ENCODE measurements at regions not wholly inside any gene's neighbourhood (a gene's known extent, or its start where the extent isn't known, plus 50 kb on each side); places are given as distances from the start of the nearest gene placed in this dataset.

GRCh38 chr4:188988131-188988530 lies 848.9 kb downstream of the TRIML1 start:
- WGBS, 2 experiments (ENCODE audit: extremely low coverage in 2 of 2, insufficient read length in 1 of 2): no CpG with 5 or more reads among the region's 8 CpGs
- H4K8ac ChIP-seq (ENCODE audit: low read depth in 2 of 2, low read length in 2 of 2): peak overlapping the region in 1 of 2 experiments; percentile 58; a peak in 2 of 4 replicates
- peak overlapping the region; percentile 74; the same call in 1 of the 3 replicates for H2BK15ac ChIP-seq (ENCODE audit: low read depth, low read length)
- H3K9me3 ChIP-seq (ENCODE audit: control insufficient read depth, insufficient read depth, low read length): peaks cover 3% of the 10 kb centered on the region; the same call in 1 of the 2 replicates
- intact Hi-C loops (cut with micrococcal nuclease): no loop called here
- no peak overlapping the region for H3K56ac ChIP-seq (ENCODE audit: extremely low read depth, insufficient read depth, low read length)
- no peak overlapping the region for H3K27ac ChIP-seq (ENCODE audit: insufficient read depth, low read length)
- peak overlapping the region; percentile 52 for H2BK120ac ChIP-seq (ENCODE audit: low read depth, low read length)
- H4K91ac ChIP-seq (ENCODE audit: insufficient read depth, low read depth, low read length): peak overlapping the region; percentile 48; the same call in 1 of the 2 replicates
- peaks cover 8% of the 10 kb centered on the region for H3K4me1 ChIP-seq (ENCODE audit: control insufficient read depth, insufficient read depth, low read length)
- peaks cover 5% of the 10 kb centered on the region for H3K9me1 ChIP-seq (ENCODE audit: insufficient read depth, low read length)
- H3K18ac ChIP-seq (ENCODE audit: low read depth, low read length): no peak overlapping the region; the same call in 1 of the 2 replicates
- H2AK5ac ChIP-seq (ENCODE audit: low read depth, low read length): no peak overlapping the region; the same call in 1 of the 2 replicates
- in situ Hi-C loops (cut with MboI; ENCODE audit: low sequenced_read_pairs): no loop called here
- H3K9ac ChIP-seq (ENCODE audit: low read depth, low read length): no peak overlapping the region
- no TSS peak for BruUV-seq (replicated peaks)
- peak overlapping the region; percentile 83 for H2BK20ac ChIP-seq (ENCODE audit: low read depth, low read length)
- peak overlapping the region; percentile 57 for H3K4ac ChIP-seq (ENCODE audit: low read depth, low read length)
- no peak overlapping the region for H2BK5ac ChIP-seq (ENCODE audit: low read depth, low read length, poor library complexity, severe bottlenecking)
- no peaks in the 10 kb centered on the region for H3K27me3 ChIP-seq (ENCODE audit: control insufficient read depth, insufficient read depth, low read length)
- TF ChIP-seq FOS (IDR thresholded peaks at IDR 0.05; ENCODE audit: low read depth, low read length) (no peak), ELK1 (IDR thresholded peaks at IDR 0.05; ENCODE audit: borderline replicate concordance, low read depth, low read length) (no peak), POLR2A (IDR thresholded peaks at IDR 0.05; ENCODE audit: low read depth, low read length) (no peak), NFE2L2 (IDR thresholded peaks at IDR 0.05; ENCODE audit: low read depth, low read length) (no peak), CEBPB (IDR thresholded peaks at IDR 0.05; ENCODE audit: low read depth, low read length) (no peak), CHD1 (IDR thresholded peaks at IDR 0.05; ENCODE audit: low read depth, low read length) (no peak), RFX5 (IDR thresholded peaks at IDR 0.05; ENCODE audit: low read depth, low read length) (no peak), MXI1 (IDR thresholded peaks at IDR 0.05; ENCODE audit: borderline replicate concordance, low read depth, low read length) (no peak), SMC3 (IDR thresholded peaks at IDR 0.05; ENCODE audit: low read depth, low read length) (no peak), BHLHE40 (IDR thresholded peaks at IDR 0.05; ENCODE audit: low read depth, low read length) (no peak), MAZ (IDR thresholded peaks at IDR 0.05; ENCODE audit: borderline replicate concordance, low read depth, low read length) (no peak)
- no peaks in the 10 kb centered on the region for H3K79me1 ChIP-seq (ENCODE audit: low read depth in 1 of 2, low read length in 2 of 2)
- H3K4me2 ChIP-seq (ENCODE audit: low read depth, low read length): no peak overlapping the region
- no peak overlapping the region for H3K4me3 ChIP-seq (ENCODE audit: insufficient read depth, low read depth, low read length)
- ChIA-PET POLR2A (ENCODE audit: unreplicated experiment) (interaction anchor here (0.6 kb wide), 1 partner anchor 767 kb away, joined by 5 read pairs; no protein-coding TSS in a partner anchor), CTCF (no interaction called here)
- no peak for ATAC-seq (ENCODE audit: low read depth)
- no peak overlapping the region for H2AK9ac ChIP-seq (replicated peaks; ENCODE audit: low read depth, low read length, poor library complexity)
- H4K5ac ChIP-seq (ENCODE audit: low read depth, low read length): no peak overlapping the region
- no peak for DNase-seq
- no peak overlapping the region for H3K23ac ChIP-seq (ENCODE audit: low read depth, low read length)
- no peaks in the 10 kb centered on the region for H4K20me1 ChIP-seq (ENCODE audit: insufficient read depth, low read length)
- H3K14ac ChIP-seq (replicated peaks; ENCODE audit: low read depth, low read length): no peak overlapping the region
- dilution Hi-C loops (cut with HindIII; ENCODE audit: low sequenced_read_pairs, unreplicated experiment): no loop called here
- no peak overlapping the region for H2AFZ ChIP-seq (replicated peaks; ENCODE audit: low read length, poor library complexity)
- H3K36me3 ChIP-seq (ENCODE audit: control insufficient read depth, insufficient read depth, low read length): no peaks in the 10 kb centered on the region

Measured in IMR-90 (cell line).